GM18526 (cell line): ENCODE measurements at regions not wholly inside any gene's neighbourhood (a gene's known extent, or its start where the extent isn't known, plus 50 kb on each side); places are given as distances from the start of the nearest gene placed in this dataset.
A peak's percentile ranks its signal among the peaks of the same experiment; 100 is the strongest.

ENCODE experiments used
- POLR2A ChIP-seq: IDR thresholded peaks from 3 replicates; pipeline ENCODE4 v1.6.1; 2011; ENCODE audit not compliant: insufficient read length; ENCODE audit errors: extremely low read depth

DNA sequence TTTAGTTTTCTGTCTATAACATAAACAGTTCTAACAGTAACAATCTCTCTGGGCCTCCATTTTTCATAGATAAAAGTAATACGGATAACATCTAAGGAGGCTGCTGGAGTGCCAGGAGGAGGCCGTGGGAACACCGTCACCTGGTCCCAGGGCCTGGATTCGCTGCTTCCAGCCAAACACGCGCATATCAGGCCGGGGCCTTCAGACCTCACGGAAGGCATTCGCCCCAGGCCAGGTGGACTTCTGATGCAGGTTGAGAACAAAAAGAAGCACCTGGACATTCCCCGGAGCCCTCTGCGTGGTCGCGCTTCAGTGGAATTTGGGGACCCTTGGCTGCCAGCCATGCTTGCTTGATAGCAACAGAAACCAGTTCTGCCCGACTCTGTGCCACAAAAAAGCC lies 113.1 kb upstream of the GUCA2B start:
- no peak for TF ChIP-seq POLR2A

DNA sequence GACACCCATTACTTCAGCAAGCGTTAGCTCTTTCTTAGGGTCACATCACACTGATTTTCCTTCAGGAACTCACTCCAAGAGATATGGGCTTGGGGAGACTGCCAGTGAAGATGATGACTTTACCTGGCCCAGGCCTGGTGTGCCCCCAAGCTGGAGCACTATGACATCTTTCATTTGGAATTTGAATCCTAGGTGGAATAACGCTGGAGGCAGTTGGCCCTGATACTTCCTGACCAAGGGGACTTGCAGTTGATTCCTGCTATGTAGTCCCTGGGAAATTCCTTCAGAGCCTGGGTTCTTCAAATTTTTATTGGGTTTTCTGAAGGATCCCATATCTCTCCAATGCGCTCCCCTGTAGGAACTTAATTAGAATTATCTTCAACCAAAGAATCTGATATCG lies 114.9 kb upstream of the GUCA2B start:
- no peak for TF ChIP-seq POLR2A

DNA sequence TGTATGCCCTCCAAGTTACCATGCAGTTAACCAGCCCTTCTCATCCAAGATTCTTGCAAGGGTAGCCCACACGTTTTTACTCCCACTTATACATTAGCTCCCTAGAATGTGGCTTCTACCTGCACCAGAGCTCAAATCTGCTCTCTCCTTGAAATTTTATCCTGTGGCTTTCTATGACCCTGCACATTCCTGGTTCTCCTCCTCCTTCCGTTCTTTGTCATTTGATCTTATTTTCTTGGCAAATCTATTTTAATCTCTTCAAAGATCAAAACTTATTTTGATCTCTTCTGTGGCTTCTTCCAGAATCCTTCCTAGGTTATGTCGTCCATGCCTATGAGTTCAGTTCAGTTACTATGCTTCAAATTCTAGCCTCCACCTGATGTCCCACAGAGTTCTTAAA lies 115.6 kb upstream of the GUCA2B start:
- TF ChIP-seq POLR2A = no peak

DNA sequence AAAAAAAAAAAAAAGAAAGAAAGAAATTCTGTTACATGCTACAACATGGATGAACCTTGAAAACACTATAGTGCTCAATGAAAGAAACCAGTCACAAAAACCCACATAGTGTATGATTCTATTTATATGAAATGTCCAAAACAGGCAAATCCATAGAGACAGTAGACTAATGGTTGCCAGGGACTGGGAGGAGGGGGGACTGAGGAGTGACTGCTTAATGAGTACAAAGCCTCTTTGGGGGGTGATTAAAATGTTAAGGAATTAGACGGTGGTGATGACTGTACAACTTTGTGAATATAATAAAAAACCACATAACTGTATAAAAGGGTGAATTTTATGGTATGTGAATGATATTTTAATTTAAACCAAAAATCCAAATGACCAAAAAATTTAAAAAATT lies 116.0 kb upstream of the GUCA2B start:
- no peak for TF ChIP-seq POLR2A

DNA sequence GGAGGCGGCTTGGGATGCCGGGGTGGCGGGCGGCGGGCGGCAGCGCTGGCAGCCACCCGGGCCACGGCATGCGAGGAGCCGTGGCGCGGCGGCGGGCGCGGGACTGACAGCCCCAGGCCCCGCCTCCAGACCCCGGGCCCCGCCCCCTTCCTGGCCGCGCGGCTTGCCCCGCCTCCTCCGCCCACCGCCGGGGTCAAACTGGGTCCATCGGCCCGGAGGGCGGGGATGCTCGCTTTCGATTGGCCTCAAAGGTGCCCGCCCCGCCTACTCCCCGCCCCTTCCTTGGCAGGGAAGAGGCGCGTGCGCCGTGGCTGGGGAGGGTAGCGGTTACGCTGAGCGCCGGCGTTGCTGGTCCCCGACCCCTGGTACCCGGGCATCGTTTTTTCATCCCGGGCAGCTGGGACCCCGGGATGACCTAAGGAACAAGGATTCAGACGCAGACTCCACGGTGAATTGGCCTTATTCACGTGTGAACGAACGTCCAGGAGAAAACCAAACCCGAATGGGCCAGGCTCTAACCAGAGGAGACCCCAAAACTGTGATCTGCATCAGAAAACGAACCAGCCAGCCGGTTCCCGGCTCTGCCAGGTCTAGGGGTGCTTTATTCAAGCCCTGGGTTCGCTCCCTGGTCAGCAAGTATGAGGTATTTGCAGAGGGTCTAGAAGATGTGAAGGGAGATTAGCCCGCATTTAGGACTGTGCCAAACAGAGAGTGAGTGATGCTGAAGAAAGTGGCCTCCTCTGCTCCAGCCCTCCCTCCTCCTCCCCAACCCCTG lies 117.2 kb upstream of the GUCA2B start:
- peak; percentile 47 for TF ChIP-seq POLR2A

DNA sequence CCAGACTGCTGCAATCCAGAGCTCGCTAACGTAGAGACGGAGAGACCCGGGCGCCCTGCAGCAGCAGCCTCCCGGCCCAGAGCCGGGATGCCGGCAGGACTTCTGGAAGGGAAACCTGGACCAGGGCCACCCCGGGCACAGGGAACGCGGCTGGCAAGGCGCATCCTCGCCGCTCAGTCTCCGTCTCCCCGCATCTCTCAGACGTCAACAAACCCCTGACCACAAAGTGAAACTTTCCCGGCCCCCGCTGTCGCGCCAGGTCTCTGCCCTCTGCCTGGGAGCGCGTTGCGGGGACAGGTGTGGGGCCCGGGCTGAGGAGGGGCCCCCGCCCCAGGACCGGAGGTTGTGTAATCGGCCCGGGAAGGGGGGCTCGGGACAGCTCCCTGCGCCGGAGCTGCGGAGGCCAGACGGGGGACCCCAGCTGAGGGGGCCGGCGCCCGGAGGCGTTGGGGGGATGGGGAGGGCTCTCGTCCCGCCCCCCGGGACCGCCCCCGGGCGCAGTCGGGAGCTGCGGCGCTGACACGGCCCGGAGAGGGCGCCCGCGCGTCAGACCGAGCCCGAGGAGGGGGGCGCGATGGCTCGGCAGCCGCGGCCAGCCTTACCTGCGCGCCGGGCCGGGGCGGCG lies 116.6 kb upstream of the HIVEP3 start:
- TF ChIP-seq POLR2A = no peak

DNA sequence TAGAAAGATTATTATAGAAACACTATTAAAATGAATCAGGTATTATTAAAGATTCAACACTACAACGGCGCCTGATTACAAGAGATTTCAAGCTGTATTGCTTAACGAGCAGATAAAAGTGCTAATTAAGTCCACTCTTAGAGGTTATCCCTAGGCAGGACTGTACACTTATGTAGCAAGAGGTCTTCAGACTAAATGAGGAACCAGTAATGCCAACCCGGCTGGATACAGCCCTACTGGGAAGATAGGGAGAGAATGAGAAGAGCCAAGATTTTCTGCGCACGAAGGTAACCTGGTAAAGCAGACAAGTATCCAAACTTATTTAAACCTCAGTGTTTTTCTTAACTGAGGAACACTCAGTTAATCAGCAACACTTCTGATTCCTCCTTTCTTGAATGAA lies 115.7 kb upstream of the HIVEP3 start:
- no peak for TF ChIP-seq POLR2A

DNA sequence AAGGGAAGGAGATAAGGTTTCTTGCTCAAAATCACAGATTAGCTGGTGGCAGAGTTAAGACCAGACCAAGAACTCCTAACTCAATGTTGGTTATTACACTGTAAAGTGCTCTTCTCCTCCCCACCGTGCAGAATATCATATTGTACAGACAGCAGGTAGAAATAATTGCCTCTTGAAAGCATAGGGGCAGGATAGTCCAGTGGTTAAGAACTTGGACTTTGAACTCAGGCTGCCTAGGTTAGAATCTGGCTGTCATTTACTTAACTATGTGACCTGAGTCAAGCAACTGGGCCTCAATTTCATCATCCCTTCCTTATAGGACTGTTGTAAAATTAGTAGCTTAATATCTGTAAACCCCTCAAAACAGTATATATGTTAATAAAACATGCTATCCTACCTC lies 114.9 kb upstream of the HIVEP3 start:
- no peak for TF ChIP-seq POLR2A

DNA sequence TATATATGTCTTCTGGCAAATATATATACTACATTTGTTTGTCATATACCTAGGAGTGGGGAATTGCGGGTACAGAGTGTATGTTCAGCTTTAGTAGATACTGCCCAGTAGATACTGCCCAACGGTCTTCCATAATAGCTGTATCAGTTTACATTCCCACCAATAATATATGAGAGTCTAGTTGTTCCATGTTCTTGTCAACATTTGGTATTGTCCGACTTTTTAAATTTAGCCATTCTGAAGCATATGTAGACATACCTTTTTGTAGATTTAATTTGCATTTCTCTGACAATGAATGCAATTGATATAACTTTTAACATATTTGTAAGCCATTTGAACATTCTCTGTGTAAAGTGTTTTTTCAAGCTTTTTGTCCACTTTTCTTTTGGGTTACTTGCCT lies 99.0 kb upstream of the HIVEP3 start:
- no peak for TF ChIP-seq POLR2A

DNA sequence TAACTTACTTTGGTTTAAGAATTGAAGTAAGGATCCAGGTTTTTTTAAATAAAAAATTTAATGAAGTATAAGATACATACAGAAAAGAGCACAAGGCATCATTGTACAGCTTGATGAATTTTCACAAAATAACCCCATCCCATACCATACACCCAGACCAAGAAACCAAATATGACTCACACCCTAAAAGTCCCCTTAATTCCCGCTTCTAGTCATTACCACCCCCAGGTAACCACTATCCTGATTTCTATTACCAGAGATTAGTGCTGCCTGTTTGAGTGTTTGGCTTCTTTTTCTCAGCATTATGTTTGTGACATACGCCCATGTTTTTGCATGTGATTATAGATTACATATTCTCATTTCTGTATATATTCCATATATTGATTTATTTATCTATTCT lies 98.5 kb upstream of the HIVEP3 start:
- TF ChIP-seq POLR2A = no peak

DNA sequence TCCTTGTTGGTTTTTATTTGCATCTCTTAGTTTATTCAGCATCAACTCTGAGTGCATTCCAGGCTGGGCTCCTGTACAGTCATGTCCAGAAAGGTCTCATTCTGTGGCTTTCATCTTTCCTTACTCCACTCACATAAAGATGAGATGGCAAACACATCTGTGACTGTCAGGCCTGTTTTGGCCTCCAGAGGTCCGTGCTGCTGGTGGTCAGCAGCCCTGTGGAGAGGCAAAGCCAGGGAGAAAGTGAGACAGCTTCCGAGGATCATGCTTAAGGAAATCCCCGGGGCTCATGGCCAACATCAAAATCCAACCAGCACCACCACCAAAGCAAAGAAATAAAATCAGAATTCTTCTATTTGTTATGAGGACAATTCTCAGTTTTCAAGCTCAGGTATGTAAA lies 96.1 kb upstream of the HIVEP3 start:
- TF ChIP-seq POLR2A = no peak

DNA sequence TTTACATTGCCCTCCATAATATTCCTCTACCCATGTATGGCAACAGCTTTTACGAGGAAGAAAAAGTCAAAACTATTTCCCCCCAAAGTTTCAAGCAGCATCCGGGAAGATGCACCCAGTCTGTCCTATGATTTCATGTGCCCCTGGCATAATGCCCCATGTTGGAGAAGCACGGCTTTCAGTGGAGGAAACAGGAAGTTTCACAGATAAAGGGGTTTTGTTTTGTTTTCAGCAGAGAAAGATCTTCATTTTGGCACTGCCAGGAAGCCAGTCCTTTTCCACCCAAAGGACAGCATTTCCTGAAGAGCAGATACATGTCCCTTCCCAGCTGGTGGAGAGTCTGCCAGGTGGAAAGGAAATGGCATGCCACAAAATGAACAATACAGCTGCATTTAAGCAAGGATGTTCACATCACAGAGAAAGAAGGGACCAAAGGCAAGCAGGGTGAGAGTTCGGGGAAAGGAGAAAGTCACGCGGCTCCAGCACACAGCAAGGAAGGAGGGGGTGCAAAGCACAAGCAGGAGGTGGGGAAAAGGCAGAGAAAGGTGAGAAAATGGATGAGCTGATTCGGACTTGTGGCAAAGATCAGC lies 95.3 kb upstream of the HIVEP3 start:
- no peak for TF ChIP-seq POLR2A

DNA sequence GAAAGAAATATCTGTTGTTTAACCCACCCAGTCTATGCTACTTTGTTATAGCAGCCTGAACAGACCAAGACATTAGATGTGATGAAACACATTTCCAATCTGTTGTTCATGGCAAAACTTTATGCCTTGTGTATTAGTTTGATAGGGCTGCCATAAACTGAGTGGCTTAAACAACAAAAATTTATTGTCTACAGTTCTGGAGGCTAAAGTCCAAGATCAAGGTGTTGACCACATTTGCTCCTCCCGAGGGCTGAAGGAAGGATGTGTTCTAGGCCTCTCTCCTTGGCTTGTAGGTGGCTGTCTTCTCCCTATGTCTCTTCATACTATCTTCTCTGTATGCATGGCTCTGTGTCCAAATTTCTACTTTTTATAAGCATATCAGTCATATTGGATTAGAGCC lies 94.1 kb upstream of the HIVEP3 start:
- no peak for TF ChIP-seq POLR2A

DNA sequence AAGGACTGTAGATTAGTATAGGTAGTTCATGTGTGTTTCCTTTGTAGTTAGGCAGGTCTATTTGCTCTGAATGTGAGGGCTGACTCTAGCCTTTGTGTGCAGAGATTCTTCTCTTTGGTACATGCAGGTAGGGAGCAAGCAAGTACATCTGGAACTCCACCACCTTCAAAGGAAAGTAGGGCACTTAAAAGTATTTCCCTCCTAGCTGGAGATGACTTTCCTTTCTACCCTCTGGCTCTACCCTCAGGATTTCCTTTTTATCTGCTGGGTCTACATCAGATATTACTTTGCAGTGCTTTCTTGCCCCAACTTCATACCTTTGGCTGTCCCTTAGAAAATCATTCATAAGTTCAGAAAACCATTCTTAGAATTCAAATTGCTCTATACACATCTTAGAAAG lies 91.7 kb upstream of the HIVEP3 start:
- TF ChIP-seq POLR2A = no peak

DNA sequence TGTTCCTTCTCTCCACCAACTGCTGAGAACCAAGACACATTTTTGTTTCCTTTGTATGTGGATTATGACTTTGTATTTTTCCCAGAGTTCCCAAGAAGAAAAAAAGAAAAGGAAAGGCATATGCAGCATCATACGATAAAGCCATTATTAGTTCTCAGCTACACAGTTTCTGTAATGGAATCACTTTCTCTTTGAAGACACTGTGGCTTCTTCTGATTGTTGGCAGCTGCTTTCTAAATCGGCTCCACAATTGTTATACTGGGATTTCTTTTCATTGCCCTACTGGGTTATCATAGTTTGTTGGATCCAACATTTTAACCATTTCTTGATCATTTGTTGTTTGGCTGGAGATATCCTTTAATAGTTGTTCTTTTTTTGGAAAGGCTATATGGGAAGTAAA lies 89.5 kb upstream of the HIVEP3 start:
- TF ChIP-seq POLR2A = no peak

DNA sequence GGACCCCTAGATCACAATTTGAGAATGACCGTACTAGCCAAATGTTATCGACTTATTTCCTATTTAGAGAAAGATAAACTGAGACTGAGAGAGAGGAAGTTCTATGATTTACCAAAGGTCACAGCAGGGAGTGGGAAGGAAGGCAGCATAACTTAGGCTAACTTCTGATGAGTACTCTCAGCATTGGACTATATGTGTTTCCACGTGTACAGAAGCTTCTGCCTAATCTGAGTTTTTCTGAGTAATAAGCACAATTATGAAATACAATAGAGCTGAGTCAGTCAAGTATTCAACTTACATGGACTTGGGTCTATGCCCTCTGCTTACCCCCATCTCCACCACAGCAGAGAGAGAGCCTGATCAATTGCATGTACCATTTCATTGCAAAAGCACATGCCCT lies 88.1 kb upstream of the HIVEP3 start:
- no peak for TF ChIP-seq POLR2A

DNA sequence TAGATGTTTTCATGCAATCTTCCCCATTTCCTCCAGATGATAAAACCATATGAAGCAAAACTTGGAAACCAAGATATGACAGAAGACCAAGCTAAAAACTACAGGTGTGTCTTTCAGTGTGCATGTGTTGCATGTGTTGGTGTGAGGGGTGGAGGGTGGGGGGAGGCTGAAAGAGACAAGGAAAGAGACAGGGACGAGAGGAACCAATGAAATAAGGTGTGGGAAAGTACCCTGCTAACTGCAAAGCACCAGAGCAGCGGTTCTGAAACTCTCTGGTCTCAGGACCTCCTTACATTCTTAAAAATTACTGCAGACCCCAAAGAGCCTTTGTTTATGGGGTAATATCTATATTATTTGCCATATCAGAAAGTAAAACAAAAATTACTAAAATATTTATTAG lies 87.4 kb upstream of the HIVEP3 start:
- no peak for TF ChIP-seq POLR2A
